PC-9 (cell line): ENCODE measurements at regions not wholly inside any gene's neighbourhood (a gene's known extent, or its start where the extent isn't known, plus 50 kb on each side); places are given as distances from the start of the nearest gene placed in this dataset.

Experiments used
- BruUV-seq: library from RNA; stranded (reverse); fragments of 400-500 nt; replicated peaks from 2 replicates; lab custom pipeline; 2021; lab: Mats Ljungman, UMichigan
- CTCF ChIA-PET: fragments of 300-600 bp; sonication (Branson Sonifier 250); formaldehyde crosslinking; loops from one replicate; lab custom pipeline; 2022; ENCODE audit warnings: antibody characterized with exemption; lab: Charles Lee
- POLR2A ChIA-PET: fragments of 300-600 bp; sonication (Branson Sonifier 250); formaldehyde crosslinking; loops from one replicate; lab custom pipeline; 2022; ENCODE audit warnings: antibody characterized with exemption; ENCODE audit not compliant: unreplicated experiment; lab: Charles Lee
- DNase-seq, 2 experiments: peaks; one replicate each; pipeline versions ENCODE4 v3.0.0 to v3.0.0-alpha.2; 2015 to 2022; ENCODE audit warnings: mixed read lengths in 1 of 2
- H2AFZ ChIP-seq: fragments of 200-600 bp; sonication (generic); 2 replicates; pipeline ENCODE4 v1.8.1; 2017; ENCODE audit warnings: antibody characterized with exemption
- H3F3A ChIP-seq: fragments of 200-600 bp; sonication (generic); 2 replicates; pipeline ENCODE4 v1.8.1; 2017; ENCODE audit warnings: antibody characterized with exemption, mild to moderate bottlenecking, low read depth; ENCODE audit not compliant: insufficient read depth
- H3K27ac ChIP-seq: fragments of 200-600 bp; sonication (generic); 2 replicates; pipeline ENCODE4 v1.6.1; 2016; ENCODE audit warnings: mixed run types
- H3K27me3 ChIP-seq: fragments of 200-600 bp; sonication (generic); 2 replicates; pipeline ENCODE4 v1.6.1; 2016; ENCODE audit warnings: low read depth, mixed run types; ENCODE audit not compliant: insufficient read depth
- H3K36me3 ChIP-seq: fragments of 200-600 bp; sonication (generic); 2 replicates; pipeline ENCODE4 v1.6.1; 2016; ENCODE audit warnings: low read depth, mixed run types
- H3K4me1 ChIP-seq: fragments of 200-600 bp; sonication (generic); replicated peaks from 2 replicates; pipeline ENCODE4 v1.6.1; 2016; ENCODE audit warnings: mixed run types; ENCODE audit not compliant: insufficient read depth
- H3K4me2 ChIP-seq: fragments of 200-600 bp; sonication (generic); 2 replicates; pipeline ENCODE4 v1.6.1; 2017; ENCODE audit warnings: mixed run types
- H3K4me3 ChIP-seq: fragments of 200-600 bp; sonication (generic); 2 replicates; pipeline ENCODE4 v1.6.1; 2016; ENCODE audit warnings: mixed run types
- H3K79me2 ChIP-seq: fragments of 200-600 bp; sonication (generic); 2 replicates; pipeline ENCODE4 v1.6.1; 2017; ENCODE audit warnings: low read depth, mixed run types
- H3K9me2 ChIP-seq: fragments of 200-600 bp; sonication (generic); 2 replicates; pipeline ENCODE4 v1.8.1; 2017; ENCODE audit warnings: mild to moderate bottlenecking; ENCODE audit not compliant: insufficient read depth
- H3K9me3 ChIP-seq: fragments of 200-600 bp; sonication (generic); 2 replicates; pipeline ENCODE4 v1.8.1; 2016; ENCODE audit warnings: low read depth; ENCODE audit not compliant: insufficient read depth
- H4K20me1 ChIP-seq: fragments of 200-600 bp; sonication (generic); 2 replicates; pipeline ENCODE4 v1.8.1; 2017; ENCODE audit not compliant: insufficient read depth
- CTCF ChIP-seq: fragments of 200-600 bp; sonication (generic); conservative IDR thresholded peaks from 2 replicates; pipeline ENCODE4 v1.6.1; 2017; ENCODE audit warnings: mixed run types, antibody characterized with exemption, mild to moderate bottlenecking, moderate library complexity
- EZH2 ChIP-seq: fragments of 200-600 bp; sonication (generic); IDR thresholded peaks from 2 replicates; pipeline ENCODE4 v1.8.0; 2017; ENCODE audit warnings: antibody characterized with exemption, low read depth
- intact Hi-C: fragments of 100-400 bp; cut with micrococcal nuclease; formaldehyde crosslinking; loops from one replicate; pipeline ENCODE4 v1.10.0; 2022; ENCODE audit not compliant: unreplicated experiment

GRCh38 chr7:121800916-121801675, 71.9 kb upstream of the PTPRZ1 start:
- no peak overlapping the region for H3K4me3 ChIP-seq
- no peaks in the 10 kb centered on the region for H3K9me2 ChIP-seq
- H3K79me2 ChIP-seq, result no peaks in the 10 kb centered on the region
- H3K36me3 ChIP-seq, result no peaks in the 10 kb centered on the region
- intact Hi-C loops, result no loop called here
- no peak for DNase-seq
- TF ChIP-seq EZH2 (no peak), CTCF (no peak)
- CTCF ChIA-PET, result no interaction called here
- no peak overlapping the region for H3K27ac ChIP-seq
- H3K4me1 ChIP-seq, result no peaks in the 10 kb centered on the region
- H3K4me2 ChIP-seq, result no peak overlapping the region
- H3K9me3 ChIP-seq, result no peaks in the 10 kb centered on the region
- H3K27me3 ChIP-seq, result no peaks in the 10 kb centered on the region
- H3F3A ChIP-seq, result no peaks in the 10 kb centered on the region
- BruUV-seq, result no TSS peak
- POLR2A ChIA-PET, result no interaction called here
- H4K20me1 ChIP-seq, result no peaks in the 10 kb centered on the region
- H2AFZ ChIP-seq, result no peak overlapping the region

DNA sequence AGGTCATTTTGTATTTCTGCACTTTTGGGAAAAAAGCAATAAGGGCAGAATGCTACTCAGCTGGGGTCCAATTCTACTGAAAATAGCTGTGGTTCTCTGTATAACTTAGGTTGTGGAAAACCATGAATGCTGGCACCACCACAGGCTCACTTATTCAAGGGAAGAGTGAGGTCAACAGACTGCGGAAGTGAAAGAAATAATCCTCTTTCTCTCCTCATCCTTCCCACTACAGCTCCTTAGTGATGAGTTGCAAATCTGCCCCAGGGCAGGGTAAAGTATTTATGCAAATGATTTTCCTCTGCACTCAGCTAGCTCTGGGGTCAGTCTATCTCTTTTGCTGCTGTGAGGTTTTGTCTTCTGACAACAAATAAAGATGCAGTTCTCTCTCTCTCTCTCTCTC, 74.1 kb upstream of the PTPRZ1 start:
- CTCF ChIA-PET, result no interaction called here
- no peaks in the 10 kb centered on the region for H3K4me1 ChIP-seq

GRCh38 chr7:121798453-121798840, 74.5 kb upstream of the PTPRZ1 start:
- Histone ChIP-seq H3K36me3 (no peaks in the 10 kb centered on the region), H3K27me3 (no peaks in the 10 kb centered on the region), H2AFZ (no peak overlapping the region), H4K20me1 (no peaks in the 10 kb centered on the region), H3K4me3 (no peak overlapping the region), H3F3A (no peaks in the 10 kb centered on the region), H3K4me2 (no peak overlapping the region), H3K79me2 (no peaks in the 10 kb centered on the region), H3K9me2 (no peaks in the 10 kb centered on the region), H3K27ac (no peak overlapping the region), H3K9me3 (no peaks in the 10 kb centered on the region), H3K4me1 (no peaks in the 10 kb centered on the region)
- no TSS peak for BruUV-seq
- ChIA-PET POLR2A (no interaction called here), CTCF (no interaction called here)
- intact Hi-C loops, result no loop called here
- TF ChIP-seq EZH2, result no peak
- TF ChIP-seq CTCF, result no peak
- no peak for DNase-seq

More for the DNA sequence above, 74.1 kb upstream of the PTPRZ1 start:
- intact Hi-C loops, result no loop called here
- H3K36me3 ChIP-seq, result no peaks in the 10 kb centered on the region
- no peaks in the 10 kb centered on the region for H3F3A ChIP-seq
- no peak overlapping the region for H2AFZ ChIP-seq
- H4K20me1 ChIP-seq, result no peaks in the 10 kb centered on the region
- no peaks in the 10 kb centered on the region for H3K9me2 ChIP-seq
- no peak overlapping the region for H3K4me3 ChIP-seq
- no peaks in the 10 kb centered on the region for H3K79me2 ChIP-seq
- no peak overlapping the region for H3K27ac ChIP-seq
- no TSS peak for BruUV-seq
- DNase-seq, result no peak
- no peak for TF ChIP-seq EZH2
- no peak for TF ChIP-seq CTCF
- POLR2A ChIA-PET, result no interaction called here
- H3K27me3 ChIP-seq, result no peaks in the 10 kb centered on the region
- H3K4me2 ChIP-seq, result no peak overlapping the region
- no peaks in the 10 kb centered on the region for H3K9me3 ChIP-seq
